Natural killer cell (primary cell): ENCODE measurements at regions not wholly inside any gene's neighbourhood (a gene's known extent, or its start where the extent isn't known, plus 50 kb on each side); places are given as distances from the start of the nearest gene placed in this dataset.
"Not testable (repeated sequence)": the region's sequence is repeated elsewhere in the genome, so short reads cannot be mapped to it uniquely, and the experiment has no call there.

ENCODE experiments used
- ATAC-seq, 3 donors: fragments of 150-1000 bp in 2 of 3; fragments of 200-7000 bp in 1 of 3; cut with Tn5 transposase; 1 replicate in 1 of 3; 2 replicates in 2 of 3; pipeline ENCODE4 v1.10.0; 2021; ENCODE audit warnings: mild to moderate bottlenecking in 2 of 3, moderate library complexity in 2 of 3
- DNase-seq, 2 donors: peaks; one replicate each; pipeline versions ENCODE4 v3.0.0 to v3.0.0-alpha.2; 2013 to 2021; ENCODE audit warnings: mixed read lengths in 1 of 2
- H3K27ac ChIP-seq: one replicate; pipeline ENCODE4 v1.5.1; 2013; ENCODE audit warnings: mild to moderate bottlenecking, low read length
- H3K27me3 ChIP-seq: one replicate; pipeline ENCODE4 v1.6.1; 2013; ENCODE audit warnings: low read length; ENCODE audit not compliant: control insufficient read depth, insufficient read depth
- H3K36me3 ChIP-seq: one replicate; pipeline ENCODE4 v1.6.1; 2013; ENCODE audit warnings: low read length; ENCODE audit not compliant: control insufficient read depth, insufficient read depth
- H3K4me1 ChIP-seq: one replicate; pipeline ENCODE4 v1.6.1; 2013; ENCODE audit warnings: low read length; ENCODE audit not compliant: control insufficient read depth, insufficient read depth
- H3K4me3 ChIP-seq: one replicate; pipeline ENCODE4 v1.5.1; 2013; ENCODE audit warnings: low read length
- H3K9me3 ChIP-seq: one replicate; pipeline ENCODE4 v1.6.1; 2013; ENCODE audit warnings: low read length; ENCODE audit not compliant: control insufficient read depth, insufficient read depth
- H3K27ac Mint-ChIP-seq, 2 donors: one replicate each; pipeline ENCODE4 v1.8.0; 2022; ENCODE audit warnings: mild to moderate bottlenecking in 2 of 2, mixed read lengths in 2 of 2, moderate library complexity in 1 of 2
- H3K27me3 Mint-ChIP-seq, 2 donors: one replicate each; pipeline ENCODE4 v1.8.0; 2022; ENCODE audit warnings: low read depth in 2 of 2, mixed read lengths in 2 of 2
- H3K36me3 Mint-ChIP-seq: one replicate; pipeline ENCODE4 v1.8.0; 2022; ENCODE audit warnings: mixed read lengths
- H3K4me1 Mint-ChIP-seq, 2 donors: one replicate each; pipeline ENCODE4 v1.8.0; 2022; ENCODE audit warnings: mixed read lengths in 2 of 2
- H3K4me3 Mint-ChIP-seq: one replicate; pipeline ENCODE4 v1.8.0; 2022; ENCODE audit warnings: mild to moderate bottlenecking, moderate library complexity, mixed read lengths
- H3K9me3 Mint-ChIP-seq, 2 donors: one replicate each; pipeline ENCODE4 v1.8.0; 2022; ENCODE audit warnings: mixed read lengths in 2 of 2
- CTCF ChIP-seq: fragments of 200-600 bp; IDR thresholded peaks from one replicate; pipeline ENCODE4 v1.8.0; 2022; ENCODE audit warnings: antibody characterized with exemption
- whole genome bisulfite sequencing: methylation state at CpG from one replicate; pipeline ENCODE4 v1.1.7; 2013; ENCODE audit warnings: missing lambda C conversion rate; ENCODE audit not compliant: insufficient coverage; 5-methylcytosine and 5-hydroxymethylcytosine counted together
- intact Hi-C: fragments of 100-400 bp; cut with micrococcal nuclease; formaldehyde crosslinking; loops from one replicate; pipeline ENCODE4 v1.14.2; 2022

GRCh38 chr4:188797011-188797410 is 657.8 kb downstream of the TRIML1 start:
- 96% methylated on average over 32 of the region's 32 CpGs for WGBS
- peaks cover 12% of the 10 kb centered on the region for H3K36me3 Mint-ChIP-seq
- H3K4me1 Mint-ChIP-seq, H3K27ac ChIP-seq, H3K4me3 ChIP-seq, H3K27me3 ChIP-seq, H3K4me3 Mint-ChIP-seq, H3K9me3 ChIP-seq, H3K4me1 ChIP-seq, ATAC-seq, H3K36me3 ChIP-seq, H3K27me3 Mint-ChIP-seq, H3K27ac Mint-ChIP-seq, DNase-seq, intact Hi-C loops: not testable (repeated sequence)
- H3K9me3 Mint-ChIP-seq = peaks cover 2 to 11% of the 10 kb centered on the region in 2 donors

GRCh38 chr4:188804861-188805260 is 665.6 kb downstream of the TRIML1 start:
- Mint-ChIP-seq H3K36me3 (no peaks in the 10 kb centered on the region), H3K27me3 (no peaks in the 10 kb centered on the region), H3K4me1 (no peaks in the 10 kb centered on the region), H3K27ac (no peak overlapping the region), H3K9me3 (peaks cover 5 to 8% of the 10 kb centered on the region in 2 donors), H3K4me3 (no peak overlapping the region)
- Histone ChIP-seq H3K36me3 (no peaks in the 10 kb centered on the region), H3K4me3 (no peak overlapping the region), H3K9me3 (no peaks in the 10 kb centered on the region), H3K4me1 (no peaks in the 10 kb centered on the region), H3K27ac (no peak overlapping the region), H3K27me3 (no peaks in the 10 kb centered on the region)
- no peak for ATAC-seq
- DNase-seq = no peak
- no peak for TF ChIP-seq CTCF
- WGBS = 67% methylated on average over 3 of the region's 4 CpGs
- intact Hi-C loops = no loop called here

- Histone ChIP-seq H3K4me3 (no peak overlapping the region), H3K4me1 (no peaks in the 10 kb centered on the region), H3K9me3 (no peaks in the 10 kb centered on the region), H3K27me3 (no peaks in the 10 kb centered on the region), H3K27ac (no peak overlapping the region), H3K36me3 (no peaks in the 10 kb centered on the region)
- ATAC-seq (no peak), DNase-seq (no peak)
- intact Hi-C loops = no loop called here
- TF ChIP-seq CTCF = no peak
- no CpG with 5 or more reads among the region's 1 CpG for WGBS
- Mint-ChIP-seq H3K36me3 (no peaks in the 10 kb centered on the region), H3K27me3 (no peaks in the 10 kb centered on the region), H3K9me3 (peaks cover 9 to 10% of the 10 kb centered on the region in 2 donors), H3K4me1 (no peaks in the 10 kb centered on the region), H3K27ac (no peak overlapping the region), H3K4me3 (no peak overlapping the region)
Measured at GRCh38 chr4:188811121-188811520, 671.9 kb downstream of the TRIML1 start.

- no peak overlapping the region for H3K27ac ChIP-seq
- H3K9me3 ChIP-seq = peaks cover 4% of the 10 kb centered on the region
- intact Hi-C loops = no loop called here
- TF ChIP-seq CTCF = no peak
- ATAC-seq (no peak), DNase-seq (no peak)
- no peaks in the 10 kb centered on the region for H3K36me3 ChIP-seq
- Mint-ChIP-seq H3K36me3 (peaks cover 4% of the 10 kb centered on the region), H3K27me3 (no peaks in the 10 kb centered on the region), H3K9me3 (peaks cover 8 to 13% of the 10 kb centered on the region in 2 donors), H3K27ac (no peak overlapping the region), H3K4me3 (no peak overlapping the region), H3K4me1 (no peaks in the 10 kb centered on the region)
- no peaks in the 10 kb centered on the region for H3K27me3 ChIP-seq
- H3K4me3 ChIP-seq = no peak overlapping the region
- WGBS = 14% methylated on average over 1 of the region's 1 CpG
- no peaks in the 10 kb centered on the region for H3K4me1 ChIP-seq
Measured at GRCh38 chr4:188812644-188813043, 673.4 kb downstream of the TRIML1 start.
